Large intestine (tissue), 3 donors: ENCODE measurements at regions not wholly inside any gene's neighbourhood (a gene's known extent, or its start where the extent isn't known, plus 50 kb on each side); places are given as distances from the start of the nearest gene placed in this dataset.

Experiments
- DNase-seq, 2 donors: peaks; one replicate each; pipeline versions ENCODE4 v3.0.0 to v3.0.0-alpha.2; 2013
- H3K27ac ChIP-seq: one replicate; pipeline ENCODE4 v1.5.1; 2013; ENCODE audit warnings: low read length
- H3K27me3 ChIP-seq: 2 replicates; pipeline ENCODE4 v1.6.1; 2013; ENCODE audit warnings: low read length; ENCODE audit not compliant: control insufficient read depth, insufficient read depth
- H3K36me3 ChIP-seq: 2 replicates; pipeline ENCODE4 v1.6.1; 2013; ENCODE audit warnings: low read length; ENCODE audit not compliant: control insufficient read depth, insufficient read depth
- H3K4me1 ChIP-seq: one replicate; pipeline ENCODE4 v1.6.1; 2013; ENCODE audit warnings: low read length; ENCODE audit not compliant: control insufficient read depth, insufficient read depth
- H3K4me3 ChIP-seq: one replicate; pipeline ENCODE4 v1.5.1; 2013; ENCODE audit warnings: low read length
- H3K9me3 ChIP-seq: one replicate; pipeline ENCODE4 v1.6.1; 2013; ENCODE audit warnings: mild to moderate bottlenecking, low read depth, low read length, moderate library complexity; ENCODE audit not compliant: control insufficient read depth
- WGBS: methylation state at CpG from one replicate; pipeline ENCODE4 v1.1.5; 2013; ENCODE audit warnings: low lambda C conversion rate; ENCODE audit not compliant: insufficient coverage; 5-methylcytosine and 5-hydroxymethylcytosine counted together

- no peaks in the 10 kb centered on the region for H3K9me3 ChIP-seq
- H3K4me3 ChIP-seq: no peak overlapping the region
- no peak for DNase-seq
- 80% methylated on average over 1 of the region's 4 CpGs for WGBS
- no peaks in the 10 kb centered on the region for H3K4me1 ChIP-seq
- H3K27me3 ChIP-seq: no peaks in the 10 kb centered on the region
- H3K27ac ChIP-seq: no peak overlapping the region
- no peaks in the 10 kb centered on the region for H3K36me3 ChIP-seq
Observed at GRCh38 chr7:79965946-79966345, 168.7 kb upstream of the GNAI1 start.

GRCh38 chr7:79964463-79964862 lies 170.2 kb upstream of the GNAI1 start:
- H3K36me3 ChIP-seq: no peaks in the 10 kb centered on the region
- 80% methylated on average over 1 of the region's 1 CpG for WGBS
- no peaks in the 10 kb centered on the region for H3K27me3 ChIP-seq
- no peak for DNase-seq
- H3K27ac ChIP-seq: no peak overlapping the region
- no peaks in the 10 kb centered on the region for H3K9me3 ChIP-seq
- no peaks in the 10 kb centered on the region for H3K4me1 ChIP-seq
- no peak overlapping the region for H3K4me3 ChIP-seq

GRCh38 chr7:79953130-79953529 lies 181.5 kb upstream of the GNAI1 start:
- DNase-seq: no peak
- no peaks in the 10 kb centered on the region for H3K27me3 ChIP-seq
- WGBS: 100% methylated on average over 2 of the region's 4 CpGs
- no peak overlapping the region for H3K4me3 ChIP-seq
- no peak overlapping the region for H3K27ac ChIP-seq
- no peaks in the 10 kb centered on the region for H3K4me1 ChIP-seq
- H3K9me3 ChIP-seq: no peaks in the 10 kb centered on the region
- H3K36me3 ChIP-seq: no peaks in the 10 kb centered on the region

GRCh38 chr7:79952399-79952798 lies 182.2 kb upstream of the GNAI1 start:
- H3K4me1 ChIP-seq: no peaks in the 10 kb centered on the region
- no peak overlapping the region for H3K4me3 ChIP-seq
- H3K27ac ChIP-seq: no peak overlapping the region
- DNase-seq: no peak
- H3K9me3 ChIP-seq: no peaks in the 10 kb centered on the region
- WGBS: 83% methylated on average over 1 of the region's 1 CpG
- H3K27me3 ChIP-seq: no peaks in the 10 kb centered on the region
- H3K36me3 ChIP-seq: no peaks in the 10 kb centered on the region

- 90% methylated on average over 1 of the region's 2 CpGs for WGBS
- no peaks in the 10 kb centered on the region for H3K36me3 ChIP-seq
- H3K4me1 ChIP-seq: no peaks in the 10 kb centered on the region
- no peaks in the 10 kb centered on the region for H3K9me3 ChIP-seq
- no peak overlapping the region for H3K27ac ChIP-seq
- no peak for DNase-seq
- H3K4me3 ChIP-seq: no peak overlapping the region
- H3K27me3 ChIP-seq: no peaks in the 10 kb centered on the region
Observed at GRCh38 chr7:79951415-79951814, 183.2 kb upstream of the GNAI1 start.

- 76% methylated on average over 3 of the region's 3 CpGs for WGBS
- H3K9me3 ChIP-seq: no peaks in the 10 kb centered on the region
- H3K27ac ChIP-seq: no peak overlapping the region
- no peak for DNase-seq
- no peak overlapping the region for H3K4me3 ChIP-seq
- H3K27me3 ChIP-seq: no peaks in the 10 kb centered on the region
- H3K36me3 ChIP-seq: no peaks in the 10 kb centered on the region
- no peaks in the 10 kb centered on the region for H3K4me1 ChIP-seq
Observed at GRCh38 chr7:79949778-79950177, 184.9 kb upstream of the GNAI1 start.

GRCh38 chr7:79936281-79936983 lies 198.2 kb upstream of the GNAI1 start:
- 60% methylated on average over 1 of the region's 3 CpGs for WGBS
- H3K9me3 ChIP-seq: no peaks in the 10 kb centered on the region

GRCh38 chr7:79934727-79935126 lies 199.9 kb upstream of the GNAI1 start:
- H3K27ac ChIP-seq: no peak overlapping the region
- H3K36me3 ChIP-seq: no peaks in the 10 kb centered on the region
- no peaks in the 10 kb centered on the region for H3K27me3 ChIP-seq
- H3K4me3 ChIP-seq: no peak overlapping the region
- no peak for DNase-seq
- H3K9me3 ChIP-seq: no peaks in the 10 kb centered on the region
- no CpG with 5 or more reads among the region's 9 CpGs for WGBS
- H3K4me1 ChIP-seq: no peaks in the 10 kb centered on the region

More at GRCh38 chr7:79936281-79936983, 198.2 kb upstream of the GNAI1 start:
- Histone ChIP-seq H3K4me3 (no peak overlapping the region), H3K4me1 (no peaks in the 10 kb centered on the region), H3K27me3 (no peaks in the 10 kb centered on the region), H3K27ac (no peak overlapping the region), H3K36me3 (no peaks in the 10 kb centered on the region)
- no peak for DNase-seq

GRCh38 chr7:79933144-79933543 lies 201.5 kb upstream of the GNAI1 start:
- Histone ChIP-seq H3K27me3 (no peaks in the 10 kb centered on the region), H3K4me3 (no peak overlapping the region), H3K27ac (no peak overlapping the region), H3K9me3 (no peaks in the 10 kb centered on the region), H3K36me3 (no peaks in the 10 kb centered on the region), H3K4me1 (no peaks in the 10 kb centered on the region)
- WGBS: 94% methylated on average over 3 of the region's 3 CpGs
- no peak for DNase-seq

GRCh38 chr7:79930604-79931003 lies 204.0 kb upstream of the GNAI1 start:
- 100% methylated on average over 1 of the region's 2 CpGs for whole genome bisulfite sequencing
- no peak overlapping the region for H3K4me3 ChIP-seq
- no peaks in the 10 kb centered on the region for H3K27me3 ChIP-seq
- no peaks in the 10 kb centered on the region for H3K4me1 ChIP-seq
- no peak for DNase-seq
- H3K36me3 ChIP-seq: no peaks in the 10 kb centered on the region
- H3K9me3 ChIP-seq: no peaks in the 10 kb centered on the region
- H3K27ac ChIP-seq: no peak overlapping the region

GRCh38 chr7:79927116-79927515 lies 207.5 kb upstream of the GNAI1 start:
- Histone ChIP-seq H3K4me3 (no peak overlapping the region), H3K9me3 (peaks cover 3% of the 10 kb centered on the region), H3K36me3 (no peaks in the 10 kb centered on the region), H3K27me3 (no peaks in the 10 kb centered on the region), H3K4me1 (no peaks in the 10 kb centered on the region), H3K27ac (no peak overlapping the region)
- 93% methylated on average over 3 of the region's 3 CpGs for WGBS
- DNase-seq: no peak
